Vagina (tissue), 2 donors: ENCODE measurements at regions not wholly inside any gene's neighbourhood (a gene's known extent, or its start where the extent isn't known, plus 50 kb on each side); places are given as distances from the start of the nearest gene placed in this dataset.

Experiments used
- DNase-seq, 2 donors: peaks; one replicate each; pipeline ENCODE4 v3.0.0-alpha.2; 2017; ENCODE audit errors: extremely low spot score in 2 of 2
- H3K27ac ChIP-seq: fragments of 200-600 bp; sonication (generic); one replicate; pipeline ENCODE4 v1.5.1; 2019
- H3K27me3 ChIP-seq: fragments of 200-600 bp; sonication (generic); one replicate; pipeline ENCODE4 v1.5.1; 2019
- H3K36me3 ChIP-seq, 2 donors: fragments of 200-600 bp; sonication (generic); one replicate each; pipeline ENCODE4 v1.5.1; 2017 to 2019
- H3K4me1 ChIP-seq: fragments of 200-600 bp; sonication (generic); one replicate; pipeline ENCODE4 v1.5.1; 2019
- H3K4me3 ChIP-seq, 2 donors: fragments of 200-600 bp; sonication (generic); 1 replicate in 1 of 2; 2 replicates in 1 of 2; pipeline ENCODE4 v1.5.1; 2016 to 2019
- H3K9me3 ChIP-seq: fragments of 200-600 bp; sonication (generic); one replicate; pipeline ENCODE4 v1.5.1; 2019
- CTCF ChIP-seq, 3 experiments: fragments of 450-650 bp in 2 of 3; fragments of 200-600 bp in 1 of 3; sonication (generic) in 1 of 3; IDR thresholded peaks; one replicate each; pipeline ENCODE4 v1.5.1; 2017 to 2019; ENCODE audit warnings: antibody characterized with exemption in 3 of 3, mild to moderate bottlenecking in 2 of 3, moderate library complexity in 2 of 3
- POLR2A ChIP-seq, 2 donors: fragments of 450-650 bp; IDR thresholded peaks; one replicate each; pipeline ENCODE4 v1.6.1; 2017; ENCODE audit warnings: antibody characterized with exemption in 2 of 2, mild to moderate bottlenecking in 2 of 2, moderate library complexity in 2 of 2
- POLR2AphosphoS5 ChIP-seq, 2 donors: sonication (generic); formaldehyde crosslinking; IDR thresholded peaks; one replicate each; pipeline ENCODE4 v1.9.0; 2017; ENCODE audit warnings: antibody characterized with exemption in 2 of 2, mild to moderate bottlenecking in 2 of 2, low read depth in 1 of 2; ENCODE audit not compliant: insufficient read depth in 1 of 2
- intact Hi-C: fragments of 100-400 bp; cut with DNase I; formaldehyde crosslinking; loops from one replicate; pipeline ENCODE4 v1.15.1; 2023

- no peaks in the 10 kb centered on the region for H3K9me3 ChIP-seq
- no peak for DNase-seq
- no peaks in the 10 kb centered on the region for H3K27me3 ChIP-seq
- intact Hi-C loops = no loop called here
- no peak overlapping the region for H3K27ac ChIP-seq
- no peaks in the 10 kb centered on the region for H3K36me3 ChIP-seq
- TF ChIP-seq CTCF (IDR thresholded peaks at IDR 0.05) (no peak), POLR2A (IDR thresholded peaks at IDR 0.05) (no peak), POLR2AphosphoS5 (IDR thresholded peaks at IDR 0.05; ENCODE audit: insufficient read depth in 1 of 2, low read depth in 1 of 2) (no peak)
- H3K4me3 ChIP-seq = no peak overlapping the region
- H3K4me1 ChIP-seq = no peaks in the 10 kb centered on the region
These were observed 110.7 kb upstream of the CNTN4 start for GRCh38 chr3:1987980-1988379.

DNA sequence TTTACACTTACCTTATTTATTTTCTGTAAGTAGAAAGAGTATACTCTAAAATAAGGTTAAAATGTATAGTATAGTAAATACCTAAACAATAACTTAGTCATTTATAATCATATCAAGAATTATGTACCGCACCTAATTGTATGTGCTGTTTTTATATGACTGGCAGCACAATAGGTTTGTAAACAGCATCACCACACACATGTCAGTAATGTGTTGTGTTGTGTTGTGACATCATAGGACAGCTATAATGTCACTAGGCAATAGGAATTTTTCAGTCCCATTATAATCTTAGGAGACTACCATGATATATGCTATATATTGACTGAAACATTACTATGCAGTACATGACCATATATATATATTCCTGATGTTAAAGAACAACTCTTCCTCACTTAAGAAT, 99.9 kb upstream of the CNTN4 start:
- intact Hi-C loops = no loop called here
- TF ChIP-seq POLR2A (IDR thresholded peaks at IDR 0.05) (no peak), POLR2AphosphoS5 (IDR thresholded peaks at IDR 0.05; ENCODE audit: insufficient read depth in 1 of 2, low read depth in 1 of 2) (no peak), CTCF (IDR thresholded peaks at IDR 0.05) (no peak)
- no peak for DNase-seq
- H3K27ac ChIP-seq = no peak overlapping the region
- no peaks in the 10 kb centered on the region for H3K9me3 ChIP-seq
- no peaks in the 10 kb centered on the region for H3K36me3 ChIP-seq
- no peaks in the 10 kb centered on the region for H3K4me1 ChIP-seq
- no peak overlapping the region for H3K4me3 ChIP-seq
- H3K27me3 ChIP-seq = no peaks in the 10 kb centered on the region

GRCh38 chr3:2001306-2002108, 97.2 kb upstream of the CNTN4 start:
- Histone ChIP-seq H3K4me3 (no peak overlapping the region), H3K4me1 (no peaks in the 10 kb centered on the region), H3K36me3 (no peaks in the 10 kb centered on the region), H3K27me3 (no peaks in the 10 kb centered on the region), H3K27ac (no peak overlapping the region), H3K9me3 (no peaks in the 10 kb centered on the region)
- no peak for TF ChIP-seq POLR2A (IDR thresholded peaks at IDR 0.05)
- no peak for TF ChIP-seq CTCF (IDR thresholded peaks at IDR 0.05)
- no peak for TF ChIP-seq POLR2AphosphoS5 (IDR thresholded peaks at IDR 0.05; ENCODE audit: insufficient read depth in 1 of 2, low read depth in 1 of 2)
- no peak for DNase-seq
- intact Hi-C loops = no loop called here

GRCh38 chr3:2023959-2024358, 74.7 kb upstream of the CNTN4 start:
- Histone ChIP-seq H3K27me3 (no peaks in the 10 kb centered on the region), H3K27ac (no peak overlapping the region), H3K36me3 (no peaks in the 10 kb centered on the region), H3K4me1 (no peaks in the 10 kb centered on the region), H3K9me3 (no peaks in the 10 kb centered on the region), H3K4me3 (no peak overlapping the region)
- no peak for TF ChIP-seq POLR2A (IDR thresholded peaks at IDR 0.05)
- TF ChIP-seq CTCF (IDR thresholded peaks at IDR 0.05) = no peak
- no peak for TF ChIP-seq POLR2AphosphoS5 (IDR thresholded peaks at IDR 0.05; ENCODE audit: insufficient read depth in 1 of 2, low read depth in 1 of 2)
- intact Hi-C loops = no loop called here
- no peak for DNase-seq

DNA sequence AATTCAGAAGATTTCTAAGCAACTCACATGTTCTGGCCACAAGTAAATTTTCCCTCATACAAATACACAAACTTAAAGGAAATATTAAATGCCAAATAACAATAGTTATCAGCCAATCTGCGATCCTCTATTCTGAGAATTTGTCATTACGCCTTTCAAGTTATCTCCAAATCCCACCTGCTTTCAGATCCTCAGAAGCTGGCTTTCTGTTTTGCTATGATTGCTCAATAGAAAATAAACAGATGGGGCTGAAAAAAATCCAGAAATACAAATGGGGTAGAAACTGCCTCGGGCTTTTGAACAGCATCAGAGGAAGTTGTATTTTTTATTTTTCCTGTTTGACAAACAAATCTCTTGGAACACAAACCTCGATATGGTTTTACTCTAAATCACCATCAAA, 74.0 kb upstream of the CNTN4 start:
- TF ChIP-seq POLR2AphosphoS5 (IDR thresholded peaks at IDR 0.05; ENCODE audit: insufficient read depth in 1 of 2, low read depth in 1 of 2) = no peak
- no peak for TF ChIP-seq CTCF (IDR thresholded peaks at IDR 0.05)
- no peak for TF ChIP-seq POLR2A (IDR thresholded peaks at IDR 0.05)
- intact Hi-C loops = no loop called here
- Histone ChIP-seq H3K27me3 (no peaks in the 10 kb centered on the region), H3K27ac (no peak overlapping the region), H3K4me1 (no peaks in the 10 kb centered on the region), H3K9me3 (no peaks in the 10 kb centered on the region), H3K36me3 (no peaks in the 10 kb centered on the region), H3K4me3 (no peak overlapping the region)
- DNase-seq = no peak
